Natural killer cell (primary cell): ENCODE measurements at regions not wholly inside any gene's neighbourhood (a gene's known extent, or its start where the extent isn't known, plus 50 kb on each side); places are given as distances from the start of the nearest gene placed in this dataset.

Experiments
- ATAC-seq, 3 donors: fragments of 150-1000 bp in 2 of 3; fragments of 200-7000 bp in 1 of 3; cut with Tn5 transposase; 1 replicate in 1 of 3; 2 replicates in 2 of 3; pipeline ENCODE4 v1.10.0; 2021; ENCODE audit warnings: mild to moderate bottlenecking in 2 of 3, moderate library complexity in 2 of 3
- DNase-seq, 2 donors: peaks; one replicate each; pipeline versions ENCODE4 v3.0.0 to v3.0.0-alpha.2; 2013 to 2021; ENCODE audit warnings: mixed read lengths in 1 of 2
- H3K27ac ChIP-seq: one replicate; pipeline ENCODE4 v1.5.1; 2013; ENCODE audit warnings: mild to moderate bottlenecking, low read length
- H3K27me3 ChIP-seq: one replicate; pipeline ENCODE4 v1.6.1; 2013; ENCODE audit warnings: low read length; ENCODE audit not compliant: control insufficient read depth, insufficient read depth
- H3K36me3 ChIP-seq: one replicate; pipeline ENCODE4 v1.6.1; 2013; ENCODE audit warnings: low read length; ENCODE audit not compliant: control insufficient read depth, insufficient read depth
- H3K4me1 ChIP-seq: one replicate; pipeline ENCODE4 v1.6.1; 2013; ENCODE audit warnings: low read length; ENCODE audit not compliant: control insufficient read depth, insufficient read depth
- H3K4me3 ChIP-seq: one replicate; pipeline ENCODE4 v1.5.1; 2013; ENCODE audit warnings: low read length
- H3K9me3 ChIP-seq: one replicate; pipeline ENCODE4 v1.6.1; 2013; ENCODE audit warnings: low read length; ENCODE audit not compliant: control insufficient read depth, insufficient read depth
- H3K27ac Mint-ChIP-seq, 2 donors: one replicate each; pipeline ENCODE4 v1.8.0; 2022; ENCODE audit warnings: mild to moderate bottlenecking in 2 of 2, mixed read lengths in 2 of 2, moderate library complexity in 1 of 2
- H3K27me3 Mint-ChIP-seq, 2 donors: one replicate each; pipeline ENCODE4 v1.8.0; 2022; ENCODE audit warnings: low read depth in 2 of 2, mixed read lengths in 2 of 2
- H3K36me3 Mint-ChIP-seq: one replicate; pipeline ENCODE4 v1.8.0; 2022; ENCODE audit warnings: mixed read lengths
- H3K4me1 Mint-ChIP-seq, 2 donors: one replicate each; pipeline ENCODE4 v1.8.0; 2022; ENCODE audit warnings: mixed read lengths in 2 of 2
- H3K4me3 Mint-ChIP-seq: one replicate; pipeline ENCODE4 v1.8.0; 2022; ENCODE audit warnings: mild to moderate bottlenecking, moderate library complexity, mixed read lengths
- H3K9me3 Mint-ChIP-seq, 2 donors: one replicate each; pipeline ENCODE4 v1.8.0; 2022; ENCODE audit warnings: mixed read lengths in 2 of 2
- WGBS: methylation state at CpG from one replicate; pipeline ENCODE4 v1.1.7; 2013; ENCODE audit warnings: missing lambda C conversion rate; ENCODE audit not compliant: insufficient coverage; 5-methylcytosine and 5-hydroxymethylcytosine counted together
- intact Hi-C: fragments of 100-400 bp; cut with micrococcal nuclease; formaldehyde crosslinking; loops from one replicate; pipeline ENCODE4 v1.14.2; 2022
- TF ChIP-seq, protein P1 (sequence below): fragments of 200-600 bp; IDR thresholded peaks from one replicate; pipeline ENCODE4 v1.8.0; 2022; ENCODE audit warnings: antibody characterized with exemption

DNA sequence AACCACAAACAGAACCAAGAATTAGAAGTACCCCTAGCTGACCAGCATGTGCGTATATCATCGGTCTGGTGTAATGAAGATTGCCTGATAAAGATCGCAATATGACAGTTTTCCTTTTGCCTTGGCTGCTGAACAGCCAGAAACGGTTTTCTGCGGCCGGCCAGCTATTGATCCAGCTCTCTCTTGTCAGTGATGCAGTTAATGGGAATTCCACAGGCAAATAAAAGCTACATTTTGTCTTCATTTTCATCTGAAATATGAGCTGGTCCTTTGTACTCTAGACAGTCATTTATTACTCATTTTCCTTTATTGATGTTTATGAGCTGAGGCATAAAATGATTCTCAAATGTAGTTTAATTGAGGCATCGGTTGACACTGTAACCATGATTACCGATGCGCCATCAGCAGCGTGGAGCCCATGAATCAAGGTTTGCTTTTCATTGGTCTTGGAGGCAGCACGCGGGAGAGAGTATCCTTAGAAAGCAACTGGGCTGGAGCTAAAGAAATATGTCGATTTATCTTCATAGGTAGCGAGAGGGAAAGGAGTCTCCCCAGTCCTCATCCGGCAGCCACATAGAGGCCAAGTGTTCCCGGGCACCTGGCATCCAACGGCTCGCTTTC is 535.2 kb downstream of the GALR1 start:
- Histone ChIP-seq H3K4me1 (no peaks in the 10 kb centered on the region), H3K9me3 (no peaks in the 10 kb centered on the region), H3K27ac (no peak overlapping the region), H3K27me3 (no peaks in the 10 kb centered on the region), H3K36me3 (no peaks in the 10 kb centered on the region), H3K4me3 (no peak overlapping the region)
- no peaks in the 10 kb centered on the region for H3K4me1 Mint-ChIP-seq
- no peak overlapping the region for H3K27ac Mint-ChIP-seq
- DNase-seq: no peak
- H3K27me3 Mint-ChIP-seq: peaks cover 6 to 8% of the 10 kb centered on the region in 2 donors
- no peak overlapping the region for H3K4me3 Mint-ChIP-seq
- ATAC-seq: no peak
- no peaks in the 10 kb centered on the region for H3K9me3 Mint-ChIP-seq
- no peaks in the 10 kb centered on the region for H3K36me3 Mint-ChIP-seq
- 91% methylated on average over 16 of the region's 18 CpGs for WGBS
- intact Hi-C loops: no loop called here
- TF ChIP-seq, protein P1, sequence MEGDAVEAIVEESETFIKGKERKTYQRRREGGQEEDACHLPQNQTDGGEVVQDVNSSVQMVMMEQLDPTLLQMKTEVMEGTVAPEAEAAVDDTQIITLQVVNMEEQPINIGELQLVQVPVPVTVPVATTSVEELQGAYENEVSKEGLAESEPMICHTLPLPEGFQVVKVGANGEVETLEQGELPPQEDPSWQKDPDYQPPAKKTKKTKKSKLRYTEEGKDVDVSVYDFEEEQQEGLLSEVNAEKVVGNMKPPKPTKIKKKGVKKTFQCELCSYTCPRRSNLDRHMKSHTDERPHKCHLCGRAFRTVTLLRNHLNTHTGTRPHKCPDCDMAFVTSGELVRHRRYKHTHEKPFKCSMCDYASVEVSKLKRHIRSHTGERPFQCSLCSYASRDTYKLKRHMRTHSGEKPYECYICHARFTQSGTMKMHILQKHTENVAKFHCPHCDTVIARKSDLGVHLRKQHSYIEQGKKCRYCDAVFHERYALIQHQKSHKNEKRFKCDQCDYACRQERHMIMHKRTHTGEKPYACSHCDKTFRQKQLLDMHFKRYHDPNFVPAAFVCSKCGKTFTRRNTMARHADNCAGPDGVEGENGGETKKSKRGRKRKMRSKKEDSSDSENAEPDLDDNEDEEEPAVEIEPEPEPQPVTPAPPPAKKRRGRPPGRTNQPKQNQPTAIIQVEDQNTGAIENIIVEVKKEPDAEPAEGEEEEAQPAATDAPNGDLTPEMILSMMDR: no peak

DNA sequence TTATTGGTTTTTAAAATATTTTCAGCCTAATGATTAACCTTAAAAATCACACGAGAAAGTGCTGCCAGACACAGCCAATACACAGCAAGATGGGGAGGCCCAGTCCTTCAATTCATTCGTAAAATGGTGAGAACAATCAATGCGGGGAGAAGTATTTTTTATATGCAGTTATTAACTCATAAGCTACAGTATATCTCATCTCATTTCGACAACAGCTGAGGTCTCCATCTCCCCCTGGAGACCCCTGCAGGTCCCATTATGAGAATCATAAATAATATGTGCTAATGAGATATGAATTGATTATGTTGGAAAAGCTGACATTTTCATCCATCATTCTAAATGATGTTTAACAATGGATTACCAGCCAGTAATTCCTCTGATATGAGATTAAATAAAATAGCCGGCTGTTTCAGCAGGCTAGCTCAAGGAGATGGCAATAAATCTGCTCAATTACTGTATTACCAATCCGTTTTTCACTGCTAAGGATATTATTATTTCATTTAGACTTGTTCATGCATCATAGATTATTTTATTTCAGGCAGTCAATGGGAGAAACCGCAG is 535.8 kb downstream of the GALR1 start:
- intact Hi-C loops: no loop called here
- no peaks in the 10 kb centered on the region for H3K36me3 Mint-ChIP-seq
- ATAC-seq (no peak), DNase-seq (no peak)
- no peaks in the 10 kb centered on the region for H3K9me3 Mint-ChIP-seq
- WGBS: 92% methylated on average over 2 of the region's 7 CpGs
- no peak overlapping the region for H3K4me3 ChIP-seq
- H3K27ac Mint-ChIP-seq: no peak overlapping the region
- H3K27me3 Mint-ChIP-seq: peaks cover 6 to 14% of the 10 kb centered on the region in 2 donors
- H3K4me1 Mint-ChIP-seq: no peaks in the 10 kb centered on the region
- H3K27ac ChIP-seq: no peak overlapping the region
- TF ChIP-seq, protein P1: no peak
- H3K36me3 ChIP-seq: no peaks in the 10 kb centered on the region
- H3K9me3 ChIP-seq: no peaks in the 10 kb centered on the region
- no peaks in the 10 kb centered on the region for H3K4me1 ChIP-seq
- H3K27me3 ChIP-seq: no peaks in the 10 kb centered on the region
- H3K4me3 Mint-ChIP-seq: no peak overlapping the region

DNA sequence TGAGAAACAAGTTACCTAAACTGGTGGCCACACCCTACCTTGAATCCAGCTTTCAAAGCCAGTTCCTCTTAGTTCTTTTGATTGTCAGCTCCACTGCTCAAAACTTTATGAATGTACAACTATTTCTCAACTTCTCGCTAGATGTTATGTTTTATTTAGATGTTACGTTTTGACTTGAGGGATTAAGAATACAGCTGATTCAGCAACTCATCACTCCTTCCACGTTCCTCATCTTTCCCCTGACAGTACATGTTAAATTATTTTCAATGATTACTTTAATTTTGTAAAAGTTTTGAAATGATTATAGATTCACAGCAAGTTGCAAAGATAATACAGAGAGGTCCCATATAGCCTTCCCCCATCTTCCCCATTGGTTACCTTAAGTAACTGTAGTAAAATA is 553.4 kb downstream of the GALR1 start:
- H3K9me3 Mint-ChIP-seq: peaks cover 0 to 2% of the 10 kb centered on the region in 2 donors
- no peaks in the 10 kb centered on the region for H3K36me3 Mint-ChIP-seq
- TF ChIP-seq, protein P1: no peak
- no peak for DNase-seq
- H3K9me3 ChIP-seq: no peaks in the 10 kb centered on the region
- no peak overlapping the region for H3K4me3 ChIP-seq
- no peak overlapping the region for H3K27ac Mint-ChIP-seq
- H3K27ac ChIP-seq: no peak overlapping the region
- H3K4me1 ChIP-seq: no peaks in the 10 kb centered on the region
- H3K27me3 Mint-ChIP-seq: peaks cover 8 to 17% of the 10 kb centered on the region in 2 donors
- ATAC-seq: no peak
- H3K27me3 ChIP-seq: no peaks in the 10 kb centered on the region
- no peak overlapping the region for H3K4me3 Mint-ChIP-seq
- H3K36me3 ChIP-seq: no peaks in the 10 kb centered on the region
- H3K4me1 Mint-ChIP-seq: no peaks in the 10 kb centered on the region
- WGBS: no CpG with 5 or more reads among the region's 3 CpGs
- intact Hi-C loops: no loop called here

DNA sequence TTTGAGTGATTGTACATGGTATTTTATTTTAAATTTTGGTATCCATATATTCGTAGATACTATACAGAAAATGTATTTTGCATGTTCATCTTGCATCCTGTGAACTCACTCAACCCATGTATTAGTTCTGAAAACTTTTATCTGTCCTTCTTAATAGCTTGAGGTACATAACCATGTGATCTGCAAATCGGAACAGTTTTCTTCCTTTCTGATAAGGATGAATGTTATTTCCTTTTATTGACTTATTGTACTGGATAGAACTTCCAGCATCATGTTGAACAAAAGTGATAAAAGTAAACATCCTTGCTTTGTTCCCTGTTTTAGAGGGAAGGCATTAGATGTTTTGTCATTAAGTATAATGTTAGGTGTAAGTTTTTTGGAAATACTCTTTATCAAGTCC is 554.7 kb downstream of the GALR1 start:
- Mint-ChIP-seq H3K36me3 (no peaks in the 10 kb centered on the region), H3K27ac (no peak overlapping the region), H3K4me3 (no peak overlapping the region), H3K9me3 (peaks cover 0 to 4% of the 10 kb centered on the region in 2 donors), H3K4me1 (no peaks in the 10 kb centered on the region), H3K27me3 (peaks cover 11 to 17% of the 10 kb centered on the region in 2 donors)
- intact Hi-C loops: no loop called here
- TF ChIP-seq, protein P1: no peak
- 83% methylated on average over 1 of the region's 2 CpGs for WGBS
- Histone ChIP-seq H3K4me1 (no peaks in the 10 kb centered on the region), H3K4me3 (no peak overlapping the region), H3K36me3 (no peaks in the 10 kb centered on the region), H3K9me3 (no peaks in the 10 kb centered on the region), H3K27ac (no peak overlapping the region), H3K27me3 (no peaks in the 10 kb centered on the region)
- DNase-seq (no peak), ATAC-seq (no peak)
